H9 (cell line): ENCODE measurements at regions not wholly inside any gene's neighbourhood (a gene's known extent, or its start where the extent isn't known, plus 50 kb on each side); places are given as distances from the start of the nearest gene placed in this dataset.

Experiments
- DNase-seq: peaks from one replicate; pipeline ENCODE4 v3.0.0-alpha.2; 2017
- H2AFZ ChIP-seq: one replicate; pipeline ENCODE4 v1.6.1; 2013; ENCODE audit warnings: mild to moderate bottlenecking, low read length, control low read depth, moderate library complexity
- H2AK5ac ChIP-seq: 2 replicates; pipeline ENCODE4 v1.6.1; 2013; ENCODE audit warnings: low read length, control low read depth, mixed read lengths; ENCODE audit not compliant: insufficient read length
- H2BK120ac ChIP-seq: one replicate; pipeline ENCODE4 v1.6.1; 2013; ENCODE audit warnings: low read depth, mild to moderate bottlenecking, low read length, control low read depth, inconsistent platforms; ENCODE audit not compliant: poor library complexity, severe bottlenecking
- H2BK12ac ChIP-seq: 2 replicates; pipeline ENCODE4 v1.6.1; 2013; ENCODE audit warnings: low read length, control low read depth, mixed read lengths, low read depth; ENCODE audit not compliant: insufficient read length
- H2BK15ac ChIP-seq: 2 replicates; pipeline ENCODE4 v1.6.1; 2013; ENCODE audit warnings: low read depth, low read length, control low read depth
- H2BK20ac ChIP-seq: one replicate; pipeline ENCODE4 v1.6.1; 2013; ENCODE audit warnings: low read depth, mild to moderate bottlenecking, low read length, control low read depth, inconsistent platforms; ENCODE audit not compliant: poor library complexity, severe bottlenecking
- H2BK5ac ChIP-seq: 2 replicates; pipeline ENCODE4 v1.6.1; 2013; ENCODE audit warnings: low read length, control low read depth, mixed read lengths; ENCODE audit not compliant: insufficient read length
- H3K14ac ChIP-seq: 2 replicates; pipeline ENCODE4 v1.6.1; 2013; ENCODE audit warnings: low read length, control low read depth; ENCODE audit not compliant: insufficient read depth
- H3K18ac ChIP-seq: 2 replicates; pipeline ENCODE4 v1.6.1; 2013; ENCODE audit warnings: low read depth, mild to moderate bottlenecking, mixed read lengths, low read length, control low read depth; ENCODE audit not compliant: insufficient read length
- H3K23ac ChIP-seq: 2 replicates; pipeline ENCODE4 v1.6.1; 2013; ENCODE audit warnings: low read length, control low read depth, mixed read lengths, low read depth; ENCODE audit not compliant: insufficient read length
- H3K23me2 ChIP-seq: 2 replicates; pipeline ENCODE4 v1.6.1; 2013; ENCODE audit warnings: low read depth, mild to moderate bottlenecking, mixed read lengths, low read length, control low read depth; ENCODE audit not compliant: insufficient read length, poor library complexity, severe bottlenecking
- H3K27ac ChIP-seq: 2 replicates; pipeline ENCODE4 v1.5.1; 2013; ENCODE audit warnings: low read length, control low read depth, mixed read lengths, low read depth; ENCODE audit not compliant: insufficient read length
- H3K27me3 ChIP-seq: 2 replicates; pipeline ENCODE4 v1.6.1; 2013; ENCODE audit warnings: low read length, control low read depth, inconsistent platforms; ENCODE audit not compliant: insufficient read depth
- H3K4ac ChIP-seq: 2 replicates; pipeline ENCODE4 v1.6.1; 2013; ENCODE audit warnings: low read depth, mild to moderate bottlenecking, control low read depth, inconsistent platforms, low read length, moderate library complexity
- H3K4me1 ChIP-seq: 2 replicates; pipeline ENCODE4 v1.6.1; 2013; ENCODE audit warnings: low read length, control low read depth, inconsistent platforms; ENCODE audit not compliant: insufficient read depth
- H3K4me2 ChIP-seq: 2 replicates; pipeline ENCODE4 v1.6.1; 2013; ENCODE audit warnings: low read length, control low read depth, mixed read lengths; ENCODE audit not compliant: insufficient read length, insufficient read depth
- H3K56ac ChIP-seq: 2 replicates; pipeline ENCODE4 v1.6.1; 2013; ENCODE audit warnings: low read depth, mild to moderate bottlenecking, mixed read lengths, low read length, control low read depth; ENCODE audit not compliant: insufficient read length
- H3K79me1 ChIP-seq: 2 replicates; pipeline ENCODE4 v1.6.1; 2013; ENCODE audit warnings: low read depth, mild to moderate bottlenecking, moderate library complexity, low read length, control low read depth, inconsistent platforms; ENCODE audit not compliant: insufficient read depth, poor library complexity, severe bottlenecking
- H3K79me2 ChIP-seq: 2 replicates; pipeline ENCODE4 v1.6.1; 2013; ENCODE audit warnings: low read length, control low read depth, inconsistent platforms; ENCODE audit not compliant: insufficient read depth
- H3K9ac ChIP-seq: 2 replicates; pipeline ENCODE4 v1.6.1; 2013; ENCODE audit warnings: low read length, control low read depth, mixed read lengths; ENCODE audit not compliant: insufficient read length; ENCODE audit errors: extremely low read depth
- H3K9me3 ChIP-seq: one replicate; pipeline ENCODE4 v1.6.1; 2013; ENCODE audit warnings: low read depth, low read length, inconsistent platforms; ENCODE audit not compliant: control insufficient read depth
- H3T11ph ChIP-seq: one replicate; pipeline ENCODE4 v1.6.1; 2013; ENCODE audit warnings: mild to moderate bottlenecking, low read length, control low read depth, inconsistent platforms
- H4K20me1 ChIP-seq: one replicate; pipeline ENCODE4 v1.6.1; 2013; ENCODE audit not compliant: control insufficient read depth, insufficient read length, insufficient read depth
- H4K5ac ChIP-seq: 2 replicates; pipeline ENCODE4 v1.6.1; 2013; ENCODE audit warnings: low read depth, mild to moderate bottlenecking, mixed read lengths, low read length, control low read depth; ENCODE audit not compliant: insufficient read length
- H4K8ac ChIP-seq: replicated peaks from 2 replicates; pipeline ENCODE4 v1.6.1; 2013; ENCODE audit warnings: low read length, control low read depth, mixed read lengths, low read depth; ENCODE audit not compliant: insufficient read length
- H4K91ac ChIP-seq: 2 replicates; pipeline ENCODE4 v1.6.1; 2013; ENCODE audit warnings: low read depth, mild to moderate bottlenecking, moderate library complexity, mixed read lengths, low read length, control low read depth; ENCODE audit not compliant: insufficient read length
- H3K27ac Mint-ChIP-seq, 3 experiments: 2 replicates in 2 of 3; 3 replicates in 1 of 3; pipeline ENCODE4 v1.8.0; 2020 to 2021; ENCODE audit warnings: mixed read lengths in 3 of 3, mild to moderate bottlenecking in 1 of 3, moderate library complexity in 1 of 3
- H3K27me3 Mint-ChIP-seq: 2 replicates; pipeline ENCODE4 v1.8.0; 2021; ENCODE audit warnings: low read depth, mild to moderate bottlenecking, moderate library complexity, mixed read lengths
- H3K36me3 Mint-ChIP-seq, 3 experiments: 2 replicates in 2 of 3; 3 replicates in 1 of 3; pipeline ENCODE4 v1.8.0; 2020 to 2021; ENCODE audit warnings: low read depth in 3 of 3, mixed read lengths in 3 of 3; ENCODE audit not compliant: insufficient read depth in 1 of 3
- H3K4me1 Mint-ChIP-seq, 2 experiments: 2 replicates each; pipeline ENCODE4 v1.8.0; 2020; ENCODE audit warnings: mixed read lengths in 2 of 2
- H3K4me3 Mint-ChIP-seq, 2 experiments: 2 replicates in 1 of 2; 3 replicates in 1 of 2; pipeline ENCODE4 v1.8.0; 2020 to 2021; ENCODE audit warnings: mild to moderate bottlenecking in 2 of 2, mixed read lengths in 2 of 2, moderate library complexity in 1 of 2
- H3K9me3 Mint-ChIP-seq, 2 experiments: 2 replicates in 1 of 2; 3 replicates in 1 of 2; pipeline ENCODE4 v1.8.0; 2020; ENCODE audit warnings: mild to moderate bottlenecking in 2 of 2, mixed read lengths in 2 of 2, moderate library complexity in 1 of 2
- WGBS: extraction: QIAGEN DNeasy Blood & Tissue Kit; methylation state at CpG from one replicate; pipeline ENCODE4 v1.1.7; 2013; ENCODE audit warnings: missing lambda C conversion rate, low lambda C conversion rate, mixed read lengths; ENCODE audit not compliant: insufficient read length; ENCODE audit errors: extremely low coverage; 5-methylcytosine and 5-hydroxymethylcytosine counted together
- TF ChIP-seq, protein P1 (sequence below): fragments of 200-600 bp; sonication (generic); conservative IDR thresholded peaks from 3 replicates; pipeline ENCODE4 v1.8.0; 2021; ENCODE audit warnings: antibody characterized with exemption, mild to moderate bottlenecking

- Histone ChIP-seq H3K23ac (no peak overlapping the region), H3K9me3 (no peaks in the 10 kb centered on the region), H3K4me1 (peaks cover 2% of the 10 kb centered on the region; the same call in 1 of the 2 replicates), H3K4ac (no peak overlapping the region), H2BK15ac (no peak overlapping the region), H3K27ac (no peak overlapping the region), H4K5ac (no peak overlapping the region), H2AK5ac (no peak overlapping the region), H2BK120ac (no peak overlapping the region), H4K8ac (no peak overlapping the region), H3T11ph (no peak overlapping the region), H2AFZ (no peak overlapping the region), H4K91ac (no peak overlapping the region), H3K27me3 (no peaks in the 10 kb centered on the region), H3K79me2 (no peaks in the 10 kb centered on the region), H2BK20ac (no peak overlapping the region), H2BK5ac (no peak overlapping the region), H3K56ac (no peak overlapping the region), H3K14ac (no peak overlapping the region), H3K4me2 (no peak overlapping the region), H3K79me1 (no peaks in the 10 kb centered on the region), H3K9ac (no peak overlapping the region), H3K18ac (no peak overlapping the region), H2BK12ac (no peak overlapping the region), H4K20me1 (peaks cover 3% of the 10 kb centered on the region), H3K23me2 (no peaks in the 10 kb centered on the region)
- WGBS: no CpG with 5 or more reads among the region's 10 CpGs
- peaks cover 12 to 15% of the 10 kb centered on the region in 2 experiments for H3K4me1 Mint-ChIP-seq
- peaks cover 2 to 5% of the 10 kb centered on the region in 2 experiments; a peak in 2 of 5 replicates for H3K9me3 Mint-ChIP-seq
- peaks cover 6% of the 10 kb centered on the region for H3K27me3 Mint-ChIP-seq
- TF ChIP-seq, protein P1, sequence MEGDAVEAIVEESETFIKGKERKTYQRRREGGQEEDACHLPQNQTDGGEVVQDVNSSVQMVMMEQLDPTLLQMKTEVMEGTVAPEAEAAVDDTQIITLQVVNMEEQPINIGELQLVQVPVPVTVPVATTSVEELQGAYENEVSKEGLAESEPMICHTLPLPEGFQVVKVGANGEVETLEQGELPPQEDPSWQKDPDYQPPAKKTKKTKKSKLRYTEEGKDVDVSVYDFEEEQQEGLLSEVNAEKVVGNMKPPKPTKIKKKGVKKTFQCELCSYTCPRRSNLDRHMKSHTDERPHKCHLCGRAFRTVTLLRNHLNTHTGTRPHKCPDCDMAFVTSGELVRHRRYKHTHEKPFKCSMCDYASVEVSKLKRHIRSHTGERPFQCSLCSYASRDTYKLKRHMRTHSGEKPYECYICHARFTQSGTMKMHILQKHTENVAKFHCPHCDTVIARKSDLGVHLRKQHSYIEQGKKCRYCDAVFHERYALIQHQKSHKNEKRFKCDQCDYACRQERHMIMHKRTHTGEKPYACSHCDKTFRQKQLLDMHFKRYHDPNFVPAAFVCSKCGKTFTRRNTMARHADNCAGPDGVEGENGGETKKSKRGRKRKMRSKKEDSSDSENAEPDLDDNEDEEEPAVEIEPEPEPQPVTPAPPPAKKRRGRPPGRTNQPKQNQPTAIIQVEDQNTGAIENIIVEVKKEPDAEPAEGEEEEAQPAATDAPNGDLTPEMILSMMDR: no peak
- no peak overlapping the region for H3K4me3 Mint-ChIP-seq
- H3K36me3 Mint-ChIP-seq: 0 out of 7 replicates have a peak, but pooled peaks cover 0 to under 1% (median 0%) of the 10 kb centered on the region in 3 experiments
- no peak overlapping the region for H3K27ac Mint-ChIP-seq
- DNase-seq: peak; percentile 10
Measured at GRCh38 chr14:104346608-104347007, 208.2 kb downstream of the KIF26A start.
